GM12878 (cell line): ENCODE measurements at regions not wholly inside any gene's neighbourhood (a gene's known extent, or its start where the extent isn't known, plus 50 kb on each side); places are given as distances from the start of the nearest gene placed in this dataset.

Experiments used
- KAT2A ChIP-seq: conservative IDR thresholded peaks from 2 replicates; pipeline ENCODE4 v1.6.1; 2011; ENCODE audit warnings: low read depth, low read length; ENCODE audit not compliant: control insufficient read depth
- NFIC ChIP-seq: IDR thresholded peaks from 2 replicates; pipeline ENCODE4 v1.6.1; 2012; ENCODE audit warnings: low read depth, mild to moderate bottlenecking, inconsistent platforms, low read length, moderate library complexity
- RAD51 ChIP-seq: fragments of 450-650 bp; IDR thresholded peaks from 2 replicates; pipeline ENCODE4 v1.6.1; 2016; ENCODE audit warnings: moderate library complexity, mild to moderate bottlenecking, inconsistent platforms
- SKIL ChIP-seq: fragments of 450-650 bp; IDR thresholded peaks from 2 replicates; pipeline ENCODE4 v1.6.1; 2017; ENCODE audit warnings: mild to moderate bottlenecking, low read depth, inconsistent platforms; ENCODE audit not compliant: poor library complexity, severe bottlenecking
- TF ChIP-seq, protein P1 (sequence below): fragments of 450-650 bp; conservative IDR thresholded peaks from 2 replicates; pipeline ENCODE4 v1.6.1; 2017; ENCODE audit warnings: mild to moderate bottlenecking, moderate library complexity
- TF ChIP-seq, protein P2 (sequence below): IDR thresholded peaks from 2 replicates; pipeline ENCODE4 v1.6.1; 2012; ENCODE audit warnings: improper control_type of control experiment, low read depth, low read length; ENCODE audit not compliant: insufficient replicate concordance

DNA sequence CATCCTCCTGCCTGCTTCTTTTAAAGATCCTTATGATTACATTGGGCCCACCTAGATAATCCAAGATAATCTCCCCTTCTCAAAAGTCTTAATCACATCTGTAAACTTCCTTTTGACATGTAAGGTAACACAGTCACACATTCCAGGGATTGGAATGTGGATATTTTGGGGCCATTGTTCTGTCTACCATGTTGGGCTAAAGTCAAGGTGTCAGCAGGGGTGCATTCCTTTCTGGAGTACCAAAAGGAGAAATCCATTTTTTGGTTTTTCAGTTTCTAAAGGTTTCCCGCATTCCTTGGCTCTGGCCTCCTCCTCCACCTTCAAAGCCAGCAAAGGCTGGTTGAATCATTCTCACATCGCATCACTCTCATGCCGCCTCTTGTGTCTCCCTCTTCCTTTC lies 197.6 kb upstream of the NFE2L3 start (continued):
- TF ChIP-seq SKIL, result no peak
- TF ChIP-seq, protein P1, sequence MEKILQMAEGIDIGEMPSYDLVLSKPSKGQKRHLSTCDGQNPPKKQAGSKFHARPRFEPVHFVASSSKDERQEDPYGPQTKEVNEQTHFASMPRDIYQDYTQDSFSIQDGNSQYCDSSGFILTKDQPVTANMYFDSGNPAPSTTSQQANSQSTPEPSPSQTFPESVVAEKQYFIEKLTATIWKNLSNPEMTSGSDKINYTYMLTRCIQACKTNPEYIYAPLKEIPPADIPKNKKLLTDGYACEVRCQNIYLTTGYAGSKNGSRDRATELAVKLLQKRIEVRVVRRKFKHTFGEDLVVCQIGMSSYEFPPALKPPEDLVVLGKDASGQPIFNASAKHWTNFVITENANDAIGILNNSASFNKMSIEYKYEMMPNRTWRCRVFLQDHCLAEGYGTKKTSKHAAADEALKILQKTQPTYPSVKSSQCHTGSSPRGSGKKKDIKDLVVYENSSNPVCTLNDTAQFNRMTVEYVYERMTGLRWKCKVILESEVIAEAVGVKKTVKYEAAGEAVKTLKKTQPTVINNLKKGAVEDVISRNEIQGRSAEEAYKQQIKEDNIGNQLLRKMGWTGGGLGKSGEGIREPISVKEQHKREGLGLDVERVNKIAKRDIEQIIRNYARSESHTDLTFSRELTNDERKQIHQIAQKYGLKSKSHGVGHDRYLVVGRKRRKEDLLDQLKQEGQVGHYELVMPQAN, result no peak
- TF ChIP-seq RAD51, result no peak
- TF ChIP-seq, protein P2, sequence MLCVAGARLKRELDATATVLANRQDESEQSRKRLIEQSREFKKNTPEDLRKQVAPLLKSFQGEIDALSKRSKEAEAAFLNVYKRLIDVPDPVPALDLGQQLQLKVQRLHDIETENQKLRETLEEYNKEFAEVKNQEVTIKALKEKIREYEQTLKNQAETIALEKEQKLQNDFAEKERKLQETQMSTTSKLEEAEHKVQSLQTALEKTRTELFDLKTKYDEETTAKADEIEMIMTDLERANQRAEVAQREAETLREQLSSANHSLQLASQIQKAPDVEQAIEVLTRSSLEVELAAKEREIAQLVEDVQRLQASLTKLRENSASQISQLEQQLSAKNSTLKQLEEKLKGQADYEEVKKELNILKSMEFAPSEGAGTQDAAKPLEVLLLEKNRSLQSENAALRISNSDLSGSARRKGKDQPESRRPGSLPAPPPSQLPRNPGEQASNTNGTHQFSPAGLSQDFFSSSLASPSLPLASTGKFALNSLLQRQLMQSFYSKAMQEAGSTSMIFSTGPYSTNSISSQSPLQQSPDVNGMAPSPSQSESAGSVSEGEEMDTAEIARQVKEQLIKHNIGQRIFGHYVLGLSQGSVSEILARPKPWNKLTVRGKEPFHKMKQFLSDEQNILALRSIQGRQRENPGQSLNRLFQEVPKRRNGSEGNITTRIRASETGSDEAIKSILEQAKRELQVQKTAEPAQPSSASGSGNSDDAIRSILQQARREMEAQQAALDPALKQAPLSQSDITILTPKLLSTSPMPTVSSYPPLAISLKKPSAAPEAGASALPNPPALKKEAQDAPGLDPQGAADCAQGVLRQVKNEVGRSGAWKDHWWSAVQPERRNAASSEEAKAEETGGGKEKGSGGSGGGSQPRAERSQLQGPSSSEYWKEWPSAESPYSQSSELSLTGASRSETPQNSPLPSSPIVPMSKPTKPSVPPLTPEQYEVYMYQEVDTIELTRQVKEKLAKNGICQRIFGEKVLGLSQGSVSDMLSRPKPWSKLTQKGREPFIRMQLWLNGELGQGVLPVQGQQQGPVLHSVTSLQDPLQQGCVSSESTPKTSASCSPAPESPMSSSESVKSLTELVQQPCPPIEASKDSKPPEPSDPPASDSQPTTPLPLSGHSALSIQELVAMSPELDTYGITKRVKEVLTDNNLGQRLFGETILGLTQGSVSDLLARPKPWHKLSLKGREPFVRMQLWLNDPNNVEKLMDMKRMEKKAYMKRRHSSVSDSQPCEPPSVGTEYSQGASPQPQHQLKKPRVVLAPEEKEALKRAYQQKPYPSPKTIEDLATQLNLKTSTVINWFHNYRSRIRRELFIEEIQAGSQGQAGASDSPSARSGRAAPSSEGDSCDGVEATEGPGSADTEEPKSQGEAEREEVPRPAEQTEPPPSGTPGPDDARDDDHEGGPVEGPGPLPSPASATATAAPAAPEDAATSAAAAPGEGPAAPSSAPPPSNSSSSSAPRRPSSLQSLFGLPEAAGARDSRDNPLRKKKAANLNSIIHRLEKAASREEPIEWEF, result no peak
- no peak for TF ChIP-seq NFIC
- TF ChIP-seq KAT2A, result no peak
